Left ventricle myocardium inferior (tissue), 1 donor: ENCODE measurements at regions not wholly inside any gene's neighbourhood (a gene's known extent, or its start where the extent isn't known, plus 50 kb on each side); places are given as distances from the start of the nearest gene placed in this dataset.

Source experiments
- DNase-seq: peaks from one replicate; pipeline ENCODE4 v3.0.0-alpha.2; 2020
- H3K27ac ChIP-seq: fragments of 200-600 bp; replicated peaks from 2 replicates; pipeline ENCODE4 v1.8.0; 2021
- H3K27me3 ChIP-seq: fragments of 200-600 bp; 2 replicates; pipeline ENCODE4 v1.8.0; 2021; ENCODE audit warnings: low read depth
- H3K36me3 ChIP-seq: fragments of 200-600 bp; 2 replicates; pipeline ENCODE4 v1.8.0; 2021
- H3K4me1 ChIP-seq: fragments of 200-600 bp; 2 replicates; pipeline ENCODE4 v1.8.0; 2021
- H3K4me3 ChIP-seq: fragments of 200-600 bp; 2 replicates; pipeline ENCODE4 v1.8.0; 2021; ENCODE audit warnings: mild to moderate bottlenecking, moderate library complexity
- H3K9me3 ChIP-seq: fragments of 200-600 bp; replicated peaks from 2 replicates; pipeline ENCODE4 v1.8.0; 2021
- CTCF ChIP-seq: fragments of 200-600 bp; IDR thresholded peaks from 2 replicates; pipeline ENCODE4 v1.8.0; 2021; ENCODE audit warnings: antibody characterized with exemption, mild to moderate bottlenecking, borderline replicate concordance
- intact Hi-C: fragments of 100-400 bp; cut with micrococcal nuclease; formaldehyde crosslinking; loops from one replicate; pipeline ENCODE4 v1.11.0; 2022
- donor health status: DM: no; HTN: yes; CAD: no; lungs with severe emphysema.

- DNase-seq = no peak
- no peak for TF ChIP-seq CTCF
Observed at GRCh38 chr14:71478542-71478941, 453.7 kb upstream of the RGS6 start.

GRCh38 chr14:71481021-71481654, 451.1 kb upstream of the RGS6 start:
- intact Hi-C loops = no loop called here
- Histone ChIP-seq H3K27me3 (no peaks in the 10 kb centered on the region), H3K36me3 (no peaks in the 10 kb centered on the region), H3K4me3 (no peak overlapping the region), H3K9me3 (no peaks in the 10 kb centered on the region), H3K27ac (no peak overlapping the region), H3K4me1 (no peaks in the 10 kb centered on the region)
- no peak for DNase-seq
- TF ChIP-seq CTCF = no peak

More at GRCh38 chr14:71478542-71478941, 453.7 kb upstream of the RGS6 start:
- Histone ChIP-seq H3K9me3 (no peaks in the 10 kb centered on the region), H3K4me3 (no peak overlapping the region), H3K4me1 (peaks cover 7% of the 10 kb centered on the region), H3K36me3 (no peaks in the 10 kb centered on the region), H3K27me3 (no peaks in the 10 kb centered on the region), H3K27ac (no peak overlapping the region)
- intact Hi-C loops = no loop called here

- H3K36me3 ChIP-seq = no peaks in the 10 kb centered on the region
- no peak overlapping the region for H3K4me3 ChIP-seq
- no peaks in the 10 kb centered on the region for H3K27me3 ChIP-seq
- H3K27ac ChIP-seq = no peak overlapping the region
- intact Hi-C loops = no loop called here
- no peaks in the 10 kb centered on the region for H3K4me1 ChIP-seq
- no peak for TF ChIP-seq CTCF
- no peaks in the 10 kb centered on the region for H3K9me3 ChIP-seq
- no peak for DNase-seq
Observed at GRCh38 chr14:71482671-71483070, 449.6 kb upstream of the RGS6 start.

GRCh38 chr14:71483154-71483553, 449.1 kb upstream of the RGS6 start:
- intact Hi-C loops = no loop called here
- TF ChIP-seq CTCF = no peak
- H3K4me1 ChIP-seq = no peaks in the 10 kb centered on the region
- no peaks in the 10 kb centered on the region for H3K27me3 ChIP-seq
- no peak for DNase-seq
- no peaks in the 10 kb centered on the region for H3K9me3 ChIP-seq
- no peak overlapping the region for H3K4me3 ChIP-seq
- no peaks in the 10 kb centered on the region for H3K36me3 ChIP-seq
- no peak overlapping the region for H3K27ac ChIP-seq

- TF ChIP-seq CTCF = no peak
- DNase-seq = no peak
- H3K9me3 ChIP-seq = no peaks in the 10 kb centered on the region
- no peak overlapping the region for H3K4me3 ChIP-seq
- no peak overlapping the region for H3K27ac ChIP-seq
- intact Hi-C loops = no loop called here
- H3K36me3 ChIP-seq = no peaks in the 10 kb centered on the region
- H3K4me1 ChIP-seq = no peaks in the 10 kb centered on the region
- H3K27me3 ChIP-seq = no peaks in the 10 kb centered on the region
Observed at GRCh38 chr14:71485833-71486232, 446.4 kb upstream of the RGS6 start.

GRCh38 chr14:71486279-71486678, 445.9 kb upstream of the RGS6 start:
- Histone ChIP-seq H3K4me3 (no peak overlapping the region), H3K36me3 (no peaks in the 10 kb centered on the region), H3K27ac (no peak overlapping the region), H3K4me1 (no peaks in the 10 kb centered on the region), H3K27me3 (no peaks in the 10 kb centered on the region), H3K9me3 (no peaks in the 10 kb centered on the region)
- no peak for DNase-seq
- intact Hi-C loops = no loop called here
- TF ChIP-seq CTCF = no peak
